ENCODE measurements at regions not wholly inside any gene's neighbourhood (a gene's known extent, or its start where the extent isn't known, plus 50 kb on each side); places are given as distances from the start of the nearest gene placed in this dataset.

DNA sequence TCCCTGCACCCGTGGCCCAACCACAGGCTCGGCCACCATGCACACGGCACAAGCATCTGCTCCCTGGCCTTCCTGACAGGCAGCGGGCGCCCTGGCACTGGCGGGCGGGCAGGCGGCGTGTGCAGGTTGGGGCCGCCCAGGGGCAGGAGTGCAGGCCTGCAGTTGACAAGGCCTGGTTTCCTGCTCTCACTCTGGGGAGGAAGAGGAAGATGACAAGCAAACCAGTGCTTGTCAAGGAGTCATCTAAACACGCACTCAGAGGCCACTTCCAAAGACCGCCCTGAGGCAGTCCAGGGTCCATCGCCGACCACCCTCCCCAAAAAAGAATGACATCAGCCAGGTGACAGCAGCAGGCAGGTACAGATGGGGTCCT, 65.3 kb upstream of the LINC01488 start:
- peak overlapping the region in 1 of 7 experiments; percentile 28 for H3K4me3 ChIP-seq (ENCODE audit: control insufficient read depth in 1 of 7, extremely low read depth in 1 of 7, insufficient read depth in 4 of 7, low read depth in 2 of 7, low read length in 6 of 7)
- H3K9me3 ChIP-seq (ENCODE audit: control extremely low read depth in 1 of 5, control insufficient read depth in 4 of 5, insufficient read depth in 2 of 5, low read depth in 1 of 5, low read length in 4 of 5), result peaks cover 0 to 2% (median 0%) of the 10 kb centered on the region in 5 experiments
- no peaks in the 10 kb centered on the region for H3K27me3 ChIP-seq (replicated peaks in 2 of 5; ENCODE audit: control insufficient read depth in 4 of 5, insufficient read depth in 5 of 5, low read length in 4 of 5)
- peaks cover 11 to 39% (median 37%) of the 10 kb centered on the region in 4 experiments for H3K4me1 ChIP-seq (ENCODE audit: control extremely low read depth in 1 of 4, control insufficient read depth in 4 of 4, insufficient read depth in 4 of 4, low read length in 3 of 4)
- H3K36me3 ChIP-seq (ENCODE audit: control insufficient read depth in 4 of 4, insufficient read depth in 4 of 4, low read length in 3 of 4), result no peaks in the 10 kb centered on the region
- peak; percentile 52 to 79 (median 73) for DNase-seq
- ChIA-PET POLR2A (no interaction called here), CTCF (interaction anchor here (0.6 to 1.4 kb wide), 2 partner anchors 13 to 123 kb away, joined by 3 to 5 read pairs; no protein-coding TSS in a partner anchor)
- WGBS (ENCODE audit: insufficient coverage), result 12% methylated on average over 11 of the region's 14 CpGs
- no peak overlapping the region for H3K27ac ChIP-seq (ENCODE audit: insufficient read depth in 1 of 2, low read depth in 1 of 2, low read length in 2 of 2, poor library complexity in 1 of 2, severe bottlenecking in 2 of 2)

DNA sequence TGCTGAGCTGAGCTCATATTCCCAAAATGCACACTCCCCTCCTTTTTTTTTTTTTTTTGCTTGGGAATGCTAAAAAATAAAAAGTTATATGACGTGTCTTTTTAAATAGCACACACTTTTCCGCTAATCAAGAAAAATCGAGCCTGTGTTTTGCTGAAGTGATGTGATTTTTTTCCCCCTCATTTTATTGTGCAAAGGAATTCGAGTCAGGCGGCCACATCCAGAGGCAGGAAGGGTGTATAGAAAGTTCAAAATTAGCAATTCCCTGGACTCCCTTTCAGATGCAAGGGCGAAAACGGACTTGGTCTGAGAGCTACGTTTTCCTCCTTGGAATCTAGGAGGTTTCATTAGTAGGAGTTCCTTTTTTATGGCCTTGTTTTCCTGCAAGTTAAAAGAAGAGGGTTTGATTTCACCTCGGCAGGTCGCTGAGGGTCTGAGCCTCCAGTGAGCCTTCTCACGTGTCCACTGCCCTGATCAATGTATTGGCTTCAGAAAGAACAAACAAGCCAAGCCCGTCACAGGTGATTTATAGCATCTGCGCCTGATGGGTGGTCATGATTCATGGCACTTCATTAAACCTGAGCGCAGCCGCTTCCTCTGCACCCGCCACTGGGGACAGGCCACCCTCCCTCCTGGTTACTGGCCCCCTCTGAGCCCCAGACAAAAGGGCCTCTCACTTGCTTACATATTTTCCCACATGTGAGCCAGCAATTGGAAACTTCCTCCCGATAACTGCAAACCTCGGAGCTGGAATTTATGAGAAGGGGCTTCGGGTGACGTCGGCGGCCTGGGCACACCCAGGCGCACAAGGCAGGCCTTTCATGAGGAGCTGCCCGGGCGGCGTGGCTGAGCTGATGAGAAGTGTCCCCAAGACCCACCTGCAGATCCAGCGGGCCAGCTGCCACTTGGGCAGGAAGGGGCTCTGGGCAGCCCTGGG, 64.4 kb upstream of the LINC01488 start:
- DNase-seq, result peak in 2 of 3 donors; percentile 75 to 79
- Histone ChIP-seq H3K4me3 (ENCODE audit: control insufficient read depth in 1 of 7, extremely low read depth in 1 of 7, insufficient read depth in 4 of 7, low read depth in 2 of 7, low read length in 6 of 7) (peak overlapping the region in 1 of 7 experiments; percentile 24), H3K27ac (ENCODE audit: insufficient read depth in 1 of 2, low read depth in 1 of 2, low read length in 2 of 2, poor library complexity in 1 of 2, severe bottlenecking in 2 of 2) (no peak overlapping the region), H3K36me3 (ENCODE audit: control insufficient read depth in 4 of 4, insufficient read depth in 4 of 4, low read length in 3 of 4) (no peaks in the 10 kb centered on the region), H3K4me1 (ENCODE audit: control extremely low read depth in 1 of 4, control insufficient read depth in 4 of 4, insufficient read depth in 4 of 4, low read length in 3 of 4) (peaks cover 7 to 37% (median 34%) of the 10 kb centered on the region in 4 experiments), H3K27me3 (replicated peaks in 2 of 5; ENCODE audit: control insufficient read depth in 4 of 5, insufficient read depth in 5 of 5, low read length in 4 of 5) (no peaks in the 10 kb centered on the region), H3K9me3 (ENCODE audit: control extremely low read depth in 1 of 5, control insufficient read depth in 4 of 5, insufficient read depth in 2 of 5, low read depth in 1 of 5, low read length in 4 of 5) (peaks cover 0 to 2% (median 0%) of the 10 kb centered on the region in 5 experiments)
- CTCF ChIA-PET, result interaction anchor here (0.6 to 1.2 kb wide), 3 partner anchors 9 to 124 kb away, joined by 3 to 4 read pairs (median 3); no protein-coding TSS in a partner anchor
- POLR2A ChIA-PET, result interaction anchor here (0.6 to 1.4 kb wide), 2 partner anchors 9 to 120 kb away, joined by 3 to 5 read pairs; no protein-coding TSS in a partner anchor
- WGBS (ENCODE audit: insufficient coverage), result 31% methylated on average over 25 of the region's 27 CpGs

DNA sequence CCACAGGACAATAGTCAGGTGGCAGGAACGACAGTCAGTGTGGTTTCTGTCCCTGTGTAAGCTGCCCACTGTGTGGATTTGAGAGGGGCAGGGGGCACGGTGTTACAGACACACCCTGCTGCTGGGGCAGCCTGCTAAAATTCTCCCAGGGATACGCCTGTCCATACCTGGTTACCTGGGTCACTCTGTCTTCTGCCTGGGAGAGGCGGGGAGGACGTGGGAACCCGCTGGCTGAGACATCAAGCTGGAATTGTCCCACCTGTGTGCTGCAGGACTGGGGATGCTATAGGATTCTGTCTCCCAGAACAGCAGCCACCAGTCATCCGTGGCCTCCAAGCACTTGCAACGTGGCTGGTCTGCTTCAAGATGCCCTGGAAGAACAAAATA, 63.8 kb upstream of the LINC01488 start:
- Histone ChIP-seq H3K27me3 (replicated peaks in 2 of 5; ENCODE audit: control insufficient read depth in 4 of 5, insufficient read depth in 5 of 5, low read length in 4 of 5) (no peaks in the 10 kb centered on the region), H3K4me1 (ENCODE audit: control extremely low read depth in 1 of 4, control insufficient read depth in 4 of 4, insufficient read depth in 4 of 4, low read length in 3 of 4) (peaks cover 7 to 37% (median 34%) of the 10 kb centered on the region in 4 experiments), H3K4me3 (ENCODE audit: control insufficient read depth in 1 of 7, extremely low read depth in 1 of 7, insufficient read depth in 4 of 7, low read depth in 2 of 7, low read length in 6 of 7) (peak overlapping the region in 1 of 7 experiments; percentile 24), H3K27ac (ENCODE audit: insufficient read depth in 1 of 2, low read depth in 1 of 2, low read length in 2 of 2, poor library complexity in 1 of 2, severe bottlenecking in 2 of 2) (no peak overlapping the region), H3K36me3 (ENCODE audit: control insufficient read depth in 4 of 4, insufficient read depth in 4 of 4, low read length in 3 of 4) (no peaks in the 10 kb centered on the region), H3K9me3 (ENCODE audit: control extremely low read depth in 1 of 5, control insufficient read depth in 4 of 5, insufficient read depth in 2 of 5, low read depth in 1 of 5, low read length in 4 of 5) (peaks cover 0 to 2% (median 0%) of the 10 kb centered on the region in 5 experiments)
- DNase-seq, result no peak
- POLR2A ChIA-PET, result interaction anchor here (1.4 kb wide), 1 partner anchor 120 kb away, joined by 3 read pairs; no protein-coding TSS in a partner anchor
- 73% methylated on average over 8 of the region's 8 CpGs for WGBS (ENCODE audit: insufficient coverage)
- CTCF ChIA-PET, result interaction anchor here (1.2 kb wide), 2 partner anchors 10 to 84 kb away, joined by 3 to 4 read pairs; no protein-coding TSS in a partner anchor

DNA sequence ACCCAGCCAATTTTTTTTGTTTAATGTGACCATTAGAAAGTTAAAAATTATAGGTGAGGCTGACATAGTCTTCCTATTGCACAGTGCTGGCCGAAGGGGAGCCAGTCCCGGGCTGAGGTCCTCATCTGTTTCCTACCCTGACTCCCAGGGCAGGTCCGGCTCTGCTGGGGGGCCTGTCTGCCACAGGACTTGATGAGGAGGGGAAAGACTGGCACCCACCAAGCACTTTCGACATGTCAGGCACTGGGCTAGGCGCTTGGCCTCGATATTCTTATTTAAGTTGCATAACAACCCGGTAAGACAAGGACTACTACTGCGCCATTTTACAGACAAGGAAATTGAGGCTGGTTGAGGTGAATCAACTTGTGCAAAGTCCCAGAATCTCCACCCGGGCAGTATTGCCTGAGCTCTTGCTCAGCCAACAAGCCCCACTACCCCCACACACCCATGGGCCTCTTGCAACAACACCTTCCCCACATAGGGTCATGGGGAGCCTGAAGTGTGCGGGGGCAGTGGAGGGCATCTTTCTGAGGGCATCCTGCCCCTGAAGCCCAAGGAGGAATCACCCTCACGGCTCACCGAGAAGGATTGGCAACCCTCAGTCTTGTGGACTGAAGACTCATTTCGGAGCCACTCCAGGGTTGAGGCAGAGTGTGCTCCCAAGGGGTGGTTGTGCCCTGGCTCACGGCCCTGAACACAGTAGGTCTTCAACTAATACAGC, 62.7 kb upstream of the LINC01488 start:
- no peaks in the 10 kb centered on the region for H3K36me3 ChIP-seq (ENCODE audit: control insufficient read depth in 4 of 4, insufficient read depth in 4 of 4, low read length in 3 of 4)
- CTCF ChIA-PET, result interaction anchor here (1.3 kb wide), 1 partner anchor 12 kb away, joined by 4 read pairs; no protein-coding TSS in a partner anchor
- no peak overlapping the region for H3K27ac ChIP-seq (ENCODE audit: insufficient read depth in 1 of 2, low read depth in 1 of 2, low read length in 2 of 2, poor library complexity in 1 of 2, severe bottlenecking in 2 of 2)
- POLR2A ChIA-PET, result no interaction called here
- peaks cover 0 to 2% (median 0%) of the 10 kb centered on the region in 5 experiments for H3K9me3 ChIP-seq (ENCODE audit: control extremely low read depth in 1 of 5, control insufficient read depth in 4 of 5, insufficient read depth in 2 of 5, low read depth in 1 of 5, low read length in 4 of 5)
- DNase-seq, result no peak
- H3K4me3 ChIP-seq (ENCODE audit: control insufficient read depth in 1 of 7, extremely low read depth in 1 of 7, insufficient read depth in 4 of 7, low read depth in 2 of 7, low read length in 6 of 7), result no peak overlapping the region
- WGBS (ENCODE audit: insufficient coverage), result 85% methylated on average over 11 of the region's 14 CpGs
- peaks cover 7 to 37% (median 34%) of the 10 kb centered on the region in 4 experiments for H3K4me1 ChIP-seq (ENCODE audit: control extremely low read depth in 1 of 4, control insufficient read depth in 4 of 4, insufficient read depth in 4 of 4, low read length in 3 of 4)
- H3K27me3 ChIP-seq (replicated peaks in 2 of 5; ENCODE audit: control insufficient read depth in 4 of 5, insufficient read depth in 5 of 5, low read length in 4 of 5), result no peaks in the 10 kb centered on the region

DNA sequence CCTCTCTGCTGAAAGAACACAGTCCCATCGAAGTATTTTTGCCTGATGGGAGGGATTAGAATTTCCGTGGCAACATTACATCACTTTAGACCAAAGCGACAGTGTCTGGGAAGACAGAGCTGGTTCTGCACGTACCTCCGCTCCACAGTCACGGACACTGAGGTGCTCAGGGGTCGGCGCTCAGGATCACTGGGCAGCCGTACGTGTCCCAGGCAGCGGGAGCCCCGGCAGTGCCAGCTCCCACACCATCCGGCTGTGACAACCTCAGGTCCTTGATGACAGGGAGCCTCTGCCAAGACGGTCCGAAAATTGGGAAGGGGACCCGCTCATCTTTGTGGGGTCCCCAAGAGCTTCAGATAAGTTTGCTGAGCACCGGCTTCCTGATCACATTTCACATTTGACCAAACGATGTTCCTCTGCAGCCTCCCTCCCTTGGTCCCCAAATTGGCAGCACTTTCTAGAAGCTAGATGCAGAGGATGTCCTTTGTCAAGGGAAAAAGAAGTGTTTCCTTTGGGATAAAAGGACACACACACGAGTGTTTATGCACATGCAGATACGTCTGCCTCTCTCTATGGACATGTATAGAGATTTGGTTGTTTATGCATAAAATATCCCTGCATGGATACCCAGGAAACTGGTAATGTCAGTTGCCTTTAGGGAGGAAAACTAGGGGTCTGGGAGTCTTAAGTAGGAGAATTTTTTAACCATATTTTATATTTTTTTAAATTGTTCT, 61.6 kb upstream of the LINC01488 start:
- Histone ChIP-seq H3K9me3 (ENCODE audit: control extremely low read depth in 1 of 5, control insufficient read depth in 4 of 5, insufficient read depth in 2 of 5, low read depth in 1 of 5, low read length in 4 of 5) (peaks cover under 1 to 6% (median 4%) of the 10 kb centered on the region in 5 experiments), H3K27me3 (replicated peaks in 2 of 5; ENCODE audit: control insufficient read depth in 4 of 5, insufficient read depth in 5 of 5, low read length in 4 of 5) (no peaks in the 10 kb centered on the region), H3K4me1 (ENCODE audit: control extremely low read depth in 1 of 4, control insufficient read depth in 4 of 4, insufficient read depth in 4 of 4, low read length in 3 of 4) (peaks cover 7 to 31% (median 29%) of the 10 kb centered on the region in 4 experiments), H3K4me3 (ENCODE audit: control insufficient read depth in 1 of 7, extremely low read depth in 1 of 7, insufficient read depth in 4 of 7, low read depth in 2 of 7, low read length in 6 of 7) (no peak overlapping the region), H3K27ac (ENCODE audit: insufficient read depth in 1 of 2, low read depth in 1 of 2, low read length in 2 of 2, poor library complexity in 1 of 2, severe bottlenecking in 2 of 2) (no peak overlapping the region), H3K36me3 (ENCODE audit: control insufficient read depth in 4 of 4, insufficient read depth in 4 of 4, low read length in 3 of 4) (no peaks in the 10 kb centered on the region)
- no peak for DNase-seq
- POLR2A ChIA-PET, result interaction anchor here (0.6 kb wide), 1 partner anchor 13 kb away, joined by 4 read pairs; no protein-coding TSS in a partner anchor
- 97% methylated on average over 15 of the region's 20 CpGs for WGBS (ENCODE audit: insufficient coverage)
- CTCF ChIA-PET, result interaction anchor here (0.5 to 1.3 kb wide), 2 partner anchors 11 to 170 kb away, joined by 3 to 4 read pairs; no protein-coding TSS in a partner anchor

DNA sequence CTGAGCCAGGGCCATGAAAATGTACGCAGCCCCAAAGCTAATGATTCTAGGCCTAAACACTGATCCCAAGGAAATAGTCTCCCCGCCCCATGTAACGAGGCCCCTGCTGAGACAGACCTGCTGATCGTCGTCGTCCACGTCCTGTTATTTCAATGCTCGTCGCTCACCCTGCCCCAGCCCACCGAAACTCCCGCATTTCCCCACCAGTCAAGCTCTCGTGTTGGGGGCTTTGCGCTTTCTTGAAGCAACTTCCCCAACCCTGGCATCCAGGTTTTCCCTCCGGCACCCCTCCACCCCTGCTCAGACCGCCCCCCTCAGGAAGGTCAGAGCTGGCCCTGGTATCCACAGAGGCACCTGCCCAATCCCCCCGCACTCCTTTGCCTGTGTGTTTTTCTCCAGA, 58.8 kb upstream of the LINC01488 start:
- no peak overlapping the region for H3K4me3 ChIP-seq (ENCODE audit: control insufficient read depth in 1 of 7, extremely low read depth in 1 of 7, insufficient read depth in 4 of 7, low read depth in 2 of 7, low read length in 6 of 7)
- POLR2A ChIA-PET, result no interaction called here
- H3K27ac ChIP-seq (ENCODE audit: insufficient read depth in 1 of 2, low read depth in 1 of 2, low read length in 2 of 2, poor library complexity in 1 of 2, severe bottlenecking in 2 of 2), result no peak overlapping the region
- H3K36me3 ChIP-seq (ENCODE audit: control insufficient read depth in 4 of 4, insufficient read depth in 4 of 4, low read length in 3 of 4), result no peaks in the 10 kb centered on the region
- H3K27me3 ChIP-seq (replicated peaks in 2 of 5; ENCODE audit: control insufficient read depth in 4 of 5, insufficient read depth in 5 of 5, low read length in 4 of 5), result no peaks in the 10 kb centered on the region
- H3K4me1 ChIP-seq (ENCODE audit: control extremely low read depth in 1 of 4, control insufficient read depth in 4 of 4, insufficient read depth in 4 of 4, low read length in 3 of 4), result peaks cover 0 to 3% (median under 1%) of the 10 kb centered on the region in 4 experiments
- peaks cover 1 to 7% (median 5%) of the 10 kb centered on the region in 5 experiments for H3K9me3 ChIP-seq (ENCODE audit: control extremely low read depth in 1 of 5, control insufficient read depth in 4 of 5, insufficient read depth in 2 of 5, low read depth in 1 of 5, low read length in 4 of 5)
- DNase-seq, result no peak
- WGBS (ENCODE audit: insufficient coverage), result 97% methylated on average over 15 of the region's 16 CpGs
- CTCF ChIA-PET, result no interaction called here

Data from common myeloid progenitor, CD34-positive (primary cell).